ENCODE measurements at regions not wholly inside any gene's neighbourhood (a gene's known extent, or its start where the extent isn't known, plus 50 kb on each side); places are given as distances from the start of the nearest gene placed in this dataset.

- TF ChIP-seq CTCF (IDR thresholded peaks at IDR 0.05) (no peak), POLR2A (IDR thresholded peaks at IDR 0.05) (no peak)
Observed at GRCh38 chr2:142416996-142417395, 286.2 kb upstream of the LRP1B start.

All from adrenal gland (tissue), 5 donors.